ENCODE measurements at regions not wholly inside any gene's neighbourhood (a gene's known extent, or its start where the extent isn't known, plus 50 kb on each side); places are given as distances from the start of the nearest gene placed in this dataset.

DNA sequence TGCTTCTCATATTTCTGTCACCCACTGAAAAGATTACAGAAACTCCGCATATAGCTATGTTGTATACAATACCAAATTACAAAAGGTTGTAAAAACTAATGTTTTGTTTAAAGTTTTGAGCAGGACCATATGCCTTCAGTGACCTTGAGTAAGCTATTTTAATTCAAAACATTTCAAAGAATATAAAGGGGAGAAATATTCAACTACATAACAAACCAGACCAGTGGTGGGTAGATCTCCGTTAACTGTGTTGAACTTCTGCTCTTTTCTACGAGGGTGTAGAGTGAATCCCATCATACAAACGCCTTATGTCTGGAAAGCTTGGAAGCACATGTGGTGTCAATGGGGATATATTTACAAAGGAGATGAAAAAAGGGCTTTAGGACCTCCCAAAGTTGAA lies 68.4 kb upstream of the NR2F2 start:
- no peak for TF ChIP-seq JUND (IDR thresholded peaks at IDR 0.05)
- TF ChIP-seq EP300 (IDR thresholded peaks at IDR 0.05; ENCODE audit: borderline replicate concordance in 1 of 2, low read depth in 1 of 2, low read length in 1 of 2): no peak
- no peak for TF ChIP-seq SIN3A (IDR thresholded peaks at IDR 0.05; ENCODE audit: borderline replicate concordance, low read depth, low read length)
- TF ChIP-seq EZH2phosphoT487 (IDR thresholded peaks at IDR 0.05; ENCODE audit: borderline replicate concordance, low read depth): no peak
- TF ChIP-seq, protein P1, sequence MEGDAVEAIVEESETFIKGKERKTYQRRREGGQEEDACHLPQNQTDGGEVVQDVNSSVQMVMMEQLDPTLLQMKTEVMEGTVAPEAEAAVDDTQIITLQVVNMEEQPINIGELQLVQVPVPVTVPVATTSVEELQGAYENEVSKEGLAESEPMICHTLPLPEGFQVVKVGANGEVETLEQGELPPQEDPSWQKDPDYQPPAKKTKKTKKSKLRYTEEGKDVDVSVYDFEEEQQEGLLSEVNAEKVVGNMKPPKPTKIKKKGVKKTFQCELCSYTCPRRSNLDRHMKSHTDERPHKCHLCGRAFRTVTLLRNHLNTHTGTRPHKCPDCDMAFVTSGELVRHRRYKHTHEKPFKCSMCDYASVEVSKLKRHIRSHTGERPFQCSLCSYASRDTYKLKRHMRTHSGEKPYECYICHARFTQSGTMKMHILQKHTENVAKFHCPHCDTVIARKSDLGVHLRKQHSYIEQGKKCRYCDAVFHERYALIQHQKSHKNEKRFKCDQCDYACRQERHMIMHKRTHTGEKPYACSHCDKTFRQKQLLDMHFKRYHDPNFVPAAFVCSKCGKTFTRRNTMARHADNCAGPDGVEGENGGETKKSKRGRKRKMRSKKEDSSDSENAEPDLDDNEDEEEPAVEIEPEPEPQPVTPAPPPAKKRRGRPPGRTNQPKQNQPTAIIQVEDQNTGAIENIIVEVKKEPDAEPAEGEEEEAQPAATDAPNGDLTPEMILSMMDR (IDR thresholded peaks at IDR 0.05): no peak
- no peak for TF ChIP-seq POLR2AphosphoS5 (IDR thresholded peaks at IDR 0.05; ENCODE audit: low read depth, low read length)
- no peak for TF ChIP-seq GATA2 (CRISPR knock-in tag; IDR thresholded peaks at IDR 0.05)
- no peak for TF ChIP-seq MXI1 (IDR thresholded peaks at IDR 0.05; ENCODE audit: low read depth, low read length)
- no peak for TF ChIP-seq RAD21 (IDR thresholded peaks at IDR 0.05; ENCODE audit: low read length)
- no peak for TF ChIP-seq SMC3 (IDR thresholded peaks at IDR 0.05; ENCODE audit: low read depth, low read length)
- TF ChIP-seq MEF2A (IDR thresholded peaks at IDR 0.05; ENCODE audit: borderline replicate concordance, low read depth): no peak
- TF ChIP-seq GABPA (IDR thresholded peaks at IDR 0.05; ENCODE audit: low read depth): no peak
- TF ChIP-seq ZBTB33 (IDR thresholded peaks at IDR 0.05; ENCODE audit: borderline replicate concordance, low read depth): no peak
